Esophagus squamous epithelium (tissue), 4 donors: ENCODE measurements at regions not wholly inside any gene's neighbourhood (a gene's known extent, or its start where the extent isn't known, plus 50 kb on each side); places are given as distances from the start of the nearest gene placed in this dataset.

ENCODE experiments used
- CTCF ChIP-seq, 6 experiments: fragments of 450-650 bp in 4 of 6; fragments of 200-600 bp in 2 of 6; sonication (generic) in 2 of 6; IDR thresholded peaks; one replicate each; pipeline ENCODE4 v1.5.1; 2016 to 2019; ENCODE audit warnings: antibody characterized with exemption in 6 of 6, mild to moderate bottlenecking in 4 of 6, moderate library complexity in 4 of 6
- POLR2A ChIP-seq, 4 donors: fragments of 450-650 bp; IDR thresholded peaks; one replicate each; pipeline ENCODE4 v1.6.1; 2017; ENCODE audit warnings: antibody characterized with exemption in 4 of 4, mild to moderate bottlenecking in 4 of 4, moderate library complexity in 3 of 4

- TF ChIP-seq POLR2A (IDR thresholded peaks at IDR 0.05) (no peak), CTCF (IDR thresholded peaks at IDR 0.05) (no peak)
Measured at GRCh38 chr2:200049086-200049485, 93.7 kb downstream of the MAIP1 start.
